Fibroblast of pulmonary artery (primary cell): ENCODE measurements at regions not wholly inside any gene's neighbourhood (a gene's known extent, or its start where the extent isn't known, plus 50 kb on each side); places are given as distances from the start of the nearest gene placed in this dataset.

Experiments
- DNase-seq: peaks from one replicate; pipeline ENCODE4 v3.0.0-alpha.2; 2010; ENCODE audit warnings: low read depth
- H3K4me3 ChIP-seq: replicated peaks from 2 replicates; pipeline ENCODE4 v1.5.1; 2011; ENCODE audit warnings: low read depth, mild to moderate bottlenecking, control low read depth, low read length, moderate library complexity
- CTCF ChIP-seq: IDR thresholded peaks from 2 replicates; pipeline ENCODE4 v1.5.1; 2011; ENCODE audit warnings: mild to moderate bottlenecking, control low read depth, low read length, inconsistent platforms; ENCODE audit errors: missing control alignments

- TF ChIP-seq CTCF: no peak
- no peak for DNase-seq
- H3K4me3 ChIP-seq: no peak overlapping the region
These were observed 1109.3 kb upstream of the LRRTM3 start for GRCh38 chr10:65816536-65816935.

GRCh38 chr10:65818990-65819389 lies 1106.8 kb upstream of the LRRTM3 start:
- DNase-seq: no peak
- TF ChIP-seq CTCF: no peak
- no peak overlapping the region for H3K4me3 ChIP-seq

GRCh38 chr10:65827359-65827758 lies 1098.5 kb upstream of the LRRTM3 start:
- no peak for DNase-seq
- no peak for TF ChIP-seq CTCF
- H3K4me3 ChIP-seq: no peak overlapping the region

GRCh38 chr10:65838811-65839210 lies 1087.0 kb upstream of the LRRTM3 start:
- H3K4me3 ChIP-seq: no peak overlapping the region
- no peak for DNase-seq
- no peak for TF ChIP-seq CTCF

GRCh38 chr10:65843203-65843602 lies 1082.6 kb upstream of the LRRTM3 start:
- no peak overlapping the region for H3K4me3 ChIP-seq
- no peak for DNase-seq
- no peak for TF ChIP-seq CTCF

GRCh38 chr10:65845916-65846315 lies 1079.9 kb upstream of the LRRTM3 start:
- TF ChIP-seq CTCF: no peak
- DNase-seq: no peak
- no peak overlapping the region for H3K4me3 ChIP-seq

GRCh38 chr10:65846541-65846940 lies 1079.3 kb upstream of the LRRTM3 start:
- no peak for TF ChIP-seq CTCF
- no peak for DNase-seq
- H3K4me3 ChIP-seq: no peak overlapping the region
